ENCODE measurements at regions not wholly inside any gene's neighbourhood (a gene's known extent, or its start where the extent isn't known, plus 50 kb on each side); places are given as distances from the start of the nearest gene placed in this dataset.

GRCh38 chr3:96072226-96072625, 742.2 kb upstream of the EPHA6 start:
- TF ChIP-seq CTCF (conservative IDR thresholded peaks at IDR 0.05; ENCODE audit: low read depth in 2 of 2) (no peak), POLR2AphosphoS5 (IDR thresholded peaks at IDR 0.05; ENCODE audit: low read depth) (no peak), EZH2 (IDR thresholded peaks at IDR 0.05; ENCODE audit: low read depth, unreplicated experiment) (no peak), EZH2phosphoT487 (IDR thresholded peaks at IDR 0.05; ENCODE audit: unreplicated experiment) (no peak), ZNF114 (CRISPR knock-in tag; IDR thresholded peaks at IDR 0.05) (no peak), CREB1 (CRISPR knock-in tag; IDR thresholded peaks at IDR 0.05; ENCODE audit: low read depth) (no peak), JUNB (IDR thresholded peaks at IDR 0.05; ENCODE audit: unreplicated experiment) (no peak), ETS1 (IDR thresholded peaks at IDR 0.05) (no peak)
- TF ChIP-seq, protein P1, sequence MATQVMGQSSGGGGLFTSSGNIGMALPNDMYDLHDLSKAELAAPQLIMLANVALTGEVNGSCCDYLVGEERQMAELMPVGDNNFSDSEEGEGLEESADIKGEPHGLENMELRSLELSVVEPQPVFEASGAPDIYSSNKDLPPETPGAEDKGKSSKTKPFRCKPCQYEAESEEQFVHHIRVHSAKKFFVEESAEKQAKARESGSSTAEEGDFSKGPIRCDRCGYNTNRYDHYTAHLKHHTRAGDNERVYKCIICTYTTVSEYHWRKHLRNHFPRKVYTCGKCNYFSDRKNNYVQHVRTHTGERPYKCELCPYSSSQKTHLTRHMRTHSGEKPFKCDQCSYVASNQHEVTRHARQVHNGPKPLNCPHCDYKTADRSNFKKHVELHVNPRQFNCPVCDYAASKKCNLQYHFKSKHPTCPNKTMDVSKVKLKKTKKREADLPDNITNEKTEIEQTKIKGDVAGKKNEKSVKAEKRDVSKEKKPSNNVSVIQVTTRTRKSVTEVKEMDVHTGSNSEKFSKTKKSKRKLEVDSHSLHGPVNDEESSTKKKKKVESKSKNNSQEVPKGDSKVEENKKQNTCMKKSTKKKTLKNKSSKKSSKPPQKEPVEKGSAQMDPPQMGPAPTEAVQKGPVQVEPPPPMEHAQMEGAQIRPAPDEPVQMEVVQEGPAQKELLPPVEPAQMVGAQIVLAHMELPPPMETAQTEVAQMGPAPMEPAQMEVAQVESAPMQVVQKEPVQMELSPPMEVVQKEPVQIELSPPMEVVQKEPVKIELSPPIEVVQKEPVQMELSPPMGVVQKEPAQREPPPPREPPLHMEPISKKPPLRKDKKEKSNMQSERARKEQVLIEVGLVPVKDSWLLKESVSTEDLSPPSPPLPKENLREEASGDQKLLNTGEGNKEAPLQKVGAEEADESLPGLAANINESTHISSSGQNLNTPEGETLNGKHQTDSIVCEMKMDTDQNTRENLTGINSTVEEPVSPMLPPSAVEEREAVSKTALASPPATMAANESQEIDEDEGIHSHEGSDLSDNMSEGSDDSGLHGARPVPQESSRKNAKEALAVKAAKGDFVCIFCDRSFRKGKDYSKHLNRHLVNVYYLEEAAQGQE (IDR thresholded peaks at IDR 0.05; ENCODE audit: unreplicated experiment) = no peak

All from GM23338 (cell line).